GM21619 (cell line): ENCODE measurements at regions not wholly inside any gene's neighbourhood (a gene's known extent, or its start where the extent isn't known, plus 50 kb on each side); places are given as distances from the start of the nearest gene placed in this dataset.
"Not testable (repeated sequence)": the region's sequence is repeated elsewhere in the genome, so short reads cannot be mapped to it uniquely, and the experiment has no call there.

Experiments
- ATAC-seq: cut with Tn5 transposase; IDR thresholded peaks from one replicate; pipeline ENCODE4 v1.9.1; 2021; ENCODE audit not compliant: unreplicated experiment

- ATAC-seq: no peak
These were observed 76.2 kb downstream of the RIN2 start for GRCh38 chr20:19834287-19834686.

- no peak for ATAC-seq
These were observed 76.7 kb downstream of the RIN2 start for GRCh38 chr20:19834783-19835182.

GRCh38 chr20:19835533-19836222 is 77.6 kb downstream of the RIN2 start:
- no peak for ATAC-seq

GRCh38 chr20:19838468-19838867 is 80.4 kb downstream of the RIN2 start:
- ATAC-seq: no peak

- no peak for ATAC-seq
These were observed 81.0 kb downstream of the RIN2 start for GRCh38 chr20:19839053-19839452.

GRCh38 chr20:19840111-19840710 is 82.2 kb downstream of the RIN2 start:
- no peak for ATAC-seq

GRCh38 chr20:19841740-19842139 is 83.7 kb downstream of the RIN2 start:
- no peak for ATAC-seq

- not testable (repeated sequence) for ATAC-seq
These were observed 86.8 kb downstream of the RIN2 start for GRCh38 chr20:19844850-19845249.

GRCh38 chr20:19847383-19847782 is 89.3 kb downstream of the RIN2 start:
- no peak for ATAC-seq

GRCh38 chr20:19849341-19850197 is 91.5 kb downstream of the RIN2 start:
- ATAC-seq: no peak

GRCh38 chr20:19850198-19850533 is 92.1 kb downstream of the RIN2 start:
- no peak for ATAC-seq

- ATAC-seq: no peak
These were observed 93.8 kb downstream of the RIN2 start for GRCh38 chr20:19851861-19852260.

GRCh38 chr20:19855416-19855815 is 97.4 kb downstream of the RIN2 start:
- ATAC-seq: no peak

GRCh38 chr20:19858466-19859371 is 100.7 kb downstream of the RIN2 start:
- no peak for ATAC-seq

- ATAC-seq: no peak
These were observed 101.4 kb downstream of the RIN2 start for GRCh38 chr20:19859444-19859843.

GRCh38 chr20:19860737-19861136 is 102.7 kb downstream of the RIN2 start:
- no peak for ATAC-seq

GRCh38 chr20:19861147-19861759 is 103.2 kb downstream of the RIN2 start:
- no peak for ATAC-seq

- no peak for ATAC-seq
These were observed 106.1 kb downstream of the RIN2 start for GRCh38 chr20:19864130-19864529.

GRCh38 chr20:19866070-19866469 is 108.0 kb downstream of the RIN2 start:
- no peak for ATAC-seq

- ATAC-seq: no peak
These were observed 109.0 kb downstream of the RIN2 start for GRCh38 chr20:19867074-19867473.

- ATAC-seq: no peak
These were observed 109.9 kb downstream of the RIN2 start for GRCh38 chr20:19867940-19868371.
